Epithelial cell of esophagus (primary cell): ENCODE measurements at regions not wholly inside any gene's neighbourhood (a gene's known extent, or its start where the extent isn't known, plus 50 kb on each side); places are given as distances from the start of the nearest gene placed in this dataset.

Experiments used
- DNase-seq: peaks from one replicate; pipeline ENCODE4 v3.0.0; 2010; ENCODE audit warnings: low read depth
- H3K4me3 ChIP-seq: 2 replicates; pipeline ENCODE4 v1.5.1; 2011; ENCODE audit warnings: mild to moderate bottlenecking, low read length, control low read depth
- TF ChIP-seq, protein P1 (sequence below): IDR thresholded peaks from 2 replicates; pipeline ENCODE4 v1.5.1; 2011; ENCODE audit warnings: low read depth, mild to moderate bottlenecking, low read length, control low read depth, inconsistent platforms; ENCODE audit not compliant: insufficient read depth; ENCODE audit errors: missing control alignments

DNA sequence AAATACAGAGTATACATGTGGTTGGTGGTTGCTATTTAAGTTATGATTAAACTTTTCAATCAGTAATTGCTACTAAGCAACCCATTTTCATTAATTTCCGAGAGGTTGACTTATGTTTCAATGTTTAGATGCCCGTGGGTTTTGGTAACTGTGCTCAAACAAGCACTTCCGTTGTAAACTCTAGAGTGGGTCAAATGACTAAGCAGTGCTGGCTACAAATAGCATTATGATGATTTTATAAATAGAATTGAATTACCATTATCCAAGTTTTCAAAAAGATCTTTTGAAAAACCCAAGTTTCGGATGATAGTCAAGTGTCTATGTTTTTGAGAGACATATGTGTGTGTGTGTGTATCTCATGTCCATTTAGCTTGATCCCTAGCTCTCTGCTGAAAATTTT is 2369.4 kb upstream of the ACO1 start:
- no peak overlapping the region for H3K4me3 ChIP-seq
- TF ChIP-seq, protein P1, sequence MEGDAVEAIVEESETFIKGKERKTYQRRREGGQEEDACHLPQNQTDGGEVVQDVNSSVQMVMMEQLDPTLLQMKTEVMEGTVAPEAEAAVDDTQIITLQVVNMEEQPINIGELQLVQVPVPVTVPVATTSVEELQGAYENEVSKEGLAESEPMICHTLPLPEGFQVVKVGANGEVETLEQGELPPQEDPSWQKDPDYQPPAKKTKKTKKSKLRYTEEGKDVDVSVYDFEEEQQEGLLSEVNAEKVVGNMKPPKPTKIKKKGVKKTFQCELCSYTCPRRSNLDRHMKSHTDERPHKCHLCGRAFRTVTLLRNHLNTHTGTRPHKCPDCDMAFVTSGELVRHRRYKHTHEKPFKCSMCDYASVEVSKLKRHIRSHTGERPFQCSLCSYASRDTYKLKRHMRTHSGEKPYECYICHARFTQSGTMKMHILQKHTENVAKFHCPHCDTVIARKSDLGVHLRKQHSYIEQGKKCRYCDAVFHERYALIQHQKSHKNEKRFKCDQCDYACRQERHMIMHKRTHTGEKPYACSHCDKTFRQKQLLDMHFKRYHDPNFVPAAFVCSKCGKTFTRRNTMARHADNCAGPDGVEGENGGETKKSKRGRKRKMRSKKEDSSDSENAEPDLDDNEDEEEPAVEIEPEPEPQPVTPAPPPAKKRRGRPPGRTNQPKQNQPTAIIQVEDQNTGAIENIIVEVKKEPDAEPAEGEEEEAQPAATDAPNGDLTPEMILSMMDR: no peak

DNA sequence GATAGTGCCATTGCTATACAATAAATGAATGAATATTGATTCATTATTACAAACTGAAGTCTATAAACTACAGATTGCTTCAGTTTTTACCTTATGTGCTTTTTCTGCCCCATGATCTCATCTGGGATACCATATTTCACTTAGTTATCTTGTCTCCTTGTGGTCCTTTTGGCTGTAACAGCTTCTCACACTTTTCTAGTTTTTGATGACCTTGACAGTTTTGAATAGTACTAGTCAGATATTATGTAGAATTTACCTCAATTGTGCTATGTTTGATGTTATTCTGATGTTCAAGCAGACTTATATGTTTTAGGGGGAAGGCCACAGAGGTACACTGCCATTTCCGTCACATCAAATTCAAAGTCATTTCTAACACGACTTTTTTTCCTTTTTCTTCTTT is 2364.3 kb upstream of the ACO1 start:
- DNase-seq: no peak
- TF ChIP-seq, protein P1: no peak
- H3K4me3 ChIP-seq: no peak overlapping the region

More for the DNA sequence above, 2369.4 kb upstream of the ACO1 start:
- DNase-seq: no peak

DNA sequence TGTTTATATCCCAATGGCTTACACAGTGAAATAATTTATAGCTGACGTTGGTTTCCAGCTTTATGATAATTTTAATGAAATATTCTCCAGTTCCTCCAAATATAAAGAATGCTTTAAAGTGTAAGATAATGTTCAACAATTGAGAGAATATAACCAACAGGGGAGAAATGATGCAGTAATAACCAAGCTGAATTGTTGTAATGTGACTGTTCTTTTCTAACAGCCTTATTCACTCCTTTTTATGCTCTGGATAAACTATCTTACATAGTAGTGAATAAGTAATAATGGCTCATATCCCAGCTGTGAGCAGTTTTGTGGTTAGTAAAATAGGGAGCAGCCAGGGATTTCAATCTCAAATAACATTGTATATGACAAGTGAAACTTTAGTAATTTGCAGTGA is 2348.7 kb upstream of the ACO1 start:
- DNase-seq: no peak
- TF ChIP-seq, protein P1: no peak
- no peak overlapping the region for H3K4me3 ChIP-seq

DNA sequence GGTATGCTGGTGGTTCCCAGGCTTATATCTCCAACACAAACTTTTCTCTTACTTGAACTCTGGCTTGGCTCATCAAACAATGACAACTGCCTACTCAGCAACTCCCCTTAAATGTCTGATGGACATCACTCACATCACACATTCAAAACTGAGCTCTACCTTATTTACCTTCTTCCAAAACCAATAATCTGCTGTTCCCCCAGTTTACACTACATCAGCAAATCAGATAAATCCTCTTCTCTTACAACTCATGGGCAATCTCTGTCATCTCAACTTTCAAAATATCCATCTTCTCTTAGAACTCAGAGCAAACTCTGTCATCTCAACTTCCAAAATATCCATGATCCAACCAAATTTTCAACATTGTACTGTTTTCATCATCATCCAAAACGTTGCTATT is 2347.9 kb upstream of the ACO1 start:
- no peak for DNase-seq
- no peak overlapping the region for H3K4me3 ChIP-seq
- TF ChIP-seq, protein P1: no peak

DNA sequence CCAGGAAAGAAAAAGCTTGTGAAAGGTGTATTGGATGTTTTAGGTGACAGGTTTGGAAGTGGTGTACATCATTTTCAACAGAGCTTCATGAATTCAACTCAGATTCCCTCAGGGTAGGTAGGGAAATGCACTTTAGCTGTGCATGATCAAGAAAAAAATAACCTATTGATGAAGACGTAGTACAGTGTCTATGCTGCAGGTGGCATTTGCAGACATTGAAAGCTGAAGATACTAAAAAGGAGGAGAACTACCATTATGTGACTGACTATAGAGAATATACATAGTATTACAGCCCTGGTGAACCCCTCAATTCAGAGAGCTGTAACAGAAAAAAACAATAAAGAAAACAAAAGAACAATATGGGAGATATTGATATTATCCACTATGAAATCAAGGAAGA is 2344.7 kb upstream of the ACO1 start:
- no peak overlapping the region for H3K4me3 ChIP-seq
- no peak for DNase-seq
- TF ChIP-seq, protein P1: no peak

DNA sequence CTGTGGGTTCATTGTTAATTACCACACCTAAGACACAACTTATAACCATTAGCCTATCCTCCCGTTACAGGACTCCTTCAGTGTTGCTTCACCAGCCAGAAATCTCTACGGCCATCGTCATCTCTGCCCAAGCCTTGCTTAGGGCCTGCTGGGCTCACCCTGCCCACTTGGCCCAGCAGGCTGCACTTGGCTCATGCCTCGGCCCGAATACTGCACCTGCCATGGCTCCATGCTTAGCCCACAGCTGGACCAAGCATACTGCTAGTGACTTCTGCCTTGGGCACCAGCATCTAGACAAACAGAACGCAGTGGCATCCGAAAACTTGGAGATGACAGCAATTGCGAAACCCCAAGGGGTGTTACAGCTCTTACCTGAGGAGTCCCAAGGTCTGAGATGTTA is 2336.0 kb upstream of the ACO1 start:
- no peak overlapping the region for H3K4me3 ChIP-seq
- no peak for DNase-seq
- TF ChIP-seq, protein P1: no peak

DNA sequence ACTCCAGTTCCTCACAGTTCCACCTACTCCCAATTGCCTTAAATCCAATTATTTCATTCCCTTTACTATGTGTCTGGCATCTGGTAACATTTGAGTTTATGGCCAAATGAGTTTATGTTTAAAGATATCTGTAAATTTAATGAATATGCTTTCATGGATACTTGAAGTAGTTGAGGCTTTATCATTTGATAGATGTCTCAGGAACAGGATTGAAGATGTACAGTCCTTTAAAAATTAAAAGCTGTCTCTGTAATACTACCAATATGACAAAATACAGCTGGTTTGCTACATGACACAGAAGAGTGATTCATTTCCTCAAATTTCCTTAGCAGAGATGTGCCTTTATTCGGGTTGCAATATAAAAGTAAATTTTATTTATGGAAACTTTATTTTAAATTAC is 2326.0 kb upstream of the ACO1 start:
- H3K4me3 ChIP-seq: no peak overlapping the region
- TF ChIP-seq, protein P1: no peak
- no peak for DNase-seq
